ENCODE measurements at regions not wholly inside any gene's neighbourhood (a gene's known extent, or its start where the extent isn't known, plus 50 kb on each side); places are given as distances from the start of the nearest gene placed in this dataset.

- DNase-seq (ENCODE audit: low spot score): no peak
Observed at GRCh38 chr16:55221836-55222235, 102.2 kb upstream of the IRX6 start.

GRCh38 chr16:55222486-55222885 is 101.5 kb upstream of the IRX6 start:
- DNase-seq (ENCODE audit: low spot score): no peak

GRCh38 chr16:55225972-55226542 is 97.9 kb upstream of the IRX6 start:
- no peak for DNase-seq (ENCODE audit: low spot score)

- DNase-seq (ENCODE audit: low spot score): no peak
Observed at GRCh38 chr16:55232822-55233221, 91.2 kb upstream of the IRX6 start.

GRCh38 chr16:55233464-55233863 is 90.5 kb upstream of the IRX6 start:
- DNase-seq (ENCODE audit: low spot score): no peak

GRCh38 chr16:55236655-55237054 is 87.3 kb upstream of the IRX6 start:
- DNase-seq (ENCODE audit: low spot score): no peak

- no peak for DNase-seq (ENCODE audit: low spot score)
Observed at GRCh38 chr16:55239723-55240122, 84.3 kb upstream of the IRX6 start.

- DNase-seq (ENCODE audit: low spot score): no peak
Observed at GRCh38 chr16:55240888-55241287, 83.1 kb upstream of the IRX6 start.

GRCh38 chr16:55242667-55243066 is 81.3 kb upstream of the IRX6 start:
- no peak for DNase-seq (ENCODE audit: low spot score)

- DNase-seq (ENCODE audit: low spot score): no peak
Observed at GRCh38 chr16:55248058-55248457, 75.9 kb upstream of the IRX6 start.

GRCh38 chr16:55248494-55248893 is 75.5 kb upstream of the IRX6 start:
- no peak for DNase-seq (ENCODE audit: low spot score)

- no peak for DNase-seq (ENCODE audit: low spot score)
Observed at GRCh38 chr16:55249361-55249760, 74.6 kb upstream of the IRX6 start.

GRCh38 chr16:55249936-55250335 is 74.1 kb upstream of the IRX6 start:
- no peak for DNase-seq (ENCODE audit: low spot score)

- no peak for DNase-seq (ENCODE audit: low spot score)
Observed at GRCh38 chr16:55250701-55251100, 73.3 kb upstream of the IRX6 start.

GRCh38 chr16:55251151-55251550 is 72.9 kb upstream of the IRX6 start:
- no peak for DNase-seq (ENCODE audit: low spot score)

GRCh38 chr16:55252577-55252976 is 71.4 kb upstream of the IRX6 start:
- no peak for DNase-seq (ENCODE audit: low spot score)

- DNase-seq (ENCODE audit: low spot score): no peak
Observed at GRCh38 chr16:55253987-55254386, 70.0 kb upstream of the IRX6 start.

GRCh38 chr16:55255733-55256282 is 68.2 kb upstream of the IRX6 start:
- DNase-seq (ENCODE audit: low spot score): peak; percentile 22

GRCh38 chr16:55256412-55257016 is 67.5 kb upstream of the IRX6 start:
- DNase-seq (ENCODE audit: low spot score): no peak

GRCh38 chr16:55257966-55258613 is 65.9 kb upstream of the IRX6 start:
- DNase-seq (ENCODE audit: low spot score): no peak

- DNase-seq (ENCODE audit: low spot score): no peak
Observed at GRCh38 chr16:55261301-55261700, 62.7 kb upstream of the IRX6 start.

- no peak for DNase-seq (ENCODE audit: low spot score)
Observed at GRCh38 chr16:55263271-55264250, 60.4 kb upstream of the IRX6 start.

All from mucosa of gallbladder (tissue), 1 donor.